SKM-1 treated with dmso at 0.1 percent for 144 hours (cell line): ENCODE measurements at regions not wholly inside any gene's neighbourhood (a gene's known extent, or its start where the extent isn't known, plus 50 kb on each side); places are given as distances from the start of the nearest gene placed in this dataset.
"Not testable (repeated sequence)": the region's sequence is repeated elsewhere in the genome, so short reads cannot be mapped to it uniquely, and the experiment has no call there.

Experiments
- DNase-seq: peaks from one replicate; lab custom pipeline; 2025; ENCODE audit not compliant: unreplicated experiment; lab: John Stamatoyannopoulos, UW

GRCh38 chr9:103237571-103238109 is 242.5 kb downstream of the CYLC2 start:
- not testable (repeated sequence) for DNase-seq

- no peak for DNase-seq
Measured at GRCh38 chr9:103242025-103242424, 246.9 kb downstream of the CYLC2 start.

DNA sequence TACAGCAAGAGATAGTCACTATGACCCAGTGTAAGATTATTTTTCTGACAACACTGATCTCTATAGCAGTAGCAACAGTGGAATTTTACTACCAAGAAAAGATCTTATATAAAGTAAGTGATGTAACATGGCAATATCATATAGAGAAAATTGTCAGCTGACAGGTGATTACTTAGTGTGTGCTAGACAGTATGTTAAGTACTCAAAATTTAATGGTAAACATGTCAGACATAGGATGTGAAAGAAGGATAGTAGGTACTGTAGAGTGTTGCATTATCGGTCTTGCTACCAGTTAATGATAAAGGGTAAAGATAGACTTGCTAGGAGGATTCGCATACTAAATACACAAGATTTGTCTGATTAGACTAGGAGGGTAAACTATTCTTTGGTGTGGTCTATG is 247.4 kb downstream of the CYLC2 start:
- DNase-seq = no peak

GRCh38 chr9:103243553-103243952 is 248.4 kb downstream of the CYLC2 start:
- no peak for DNase-seq

DNA sequence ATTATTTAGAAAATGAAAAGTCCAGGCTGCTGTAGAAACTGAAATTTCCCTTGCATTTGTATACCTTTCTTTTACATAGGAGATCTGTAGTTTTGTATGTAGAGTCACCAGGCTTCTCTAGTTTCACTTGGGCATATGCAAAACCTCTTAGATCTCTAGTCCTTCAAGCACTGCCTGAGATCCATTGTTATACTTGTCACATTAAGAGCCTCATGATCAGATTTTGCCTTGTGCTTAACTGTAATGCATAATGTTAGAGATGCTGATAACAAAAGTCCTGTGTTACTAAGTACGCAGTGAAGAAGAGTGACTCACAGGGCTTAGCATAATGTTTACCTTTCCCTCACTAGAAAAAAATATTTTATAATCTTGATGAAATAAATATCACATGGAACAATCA is 250.2 kb downstream of the CYLC2 start:
- no peak for DNase-seq

- DNase-seq = no peak
Measured at GRCh38 chr9:103261951-103262350, 266.8 kb downstream of the CYLC2 start.

DNA sequence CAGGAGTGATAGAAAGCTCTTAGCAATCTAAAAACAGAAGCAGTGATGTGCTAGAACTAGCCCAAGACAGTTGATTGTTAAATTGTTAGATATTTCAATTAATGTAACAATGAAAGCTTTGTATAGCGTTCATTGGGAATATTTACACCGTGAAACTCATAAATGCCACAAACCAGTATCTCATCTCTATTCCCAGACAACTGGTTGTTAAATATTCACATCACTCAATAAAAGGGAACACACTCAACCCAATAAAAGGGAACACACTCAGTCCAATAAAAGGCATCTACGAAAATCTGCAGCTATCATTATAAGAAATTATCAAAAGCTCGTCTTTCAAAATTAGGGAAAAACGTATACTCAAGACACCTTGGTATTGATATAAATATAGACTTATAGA is 270.9 kb downstream of the CYLC2 start:
- DNase-seq = no peak

- no peak for DNase-seq
Measured at GRCh38 chr9:103277240-103277639, 282.1 kb downstream of the CYLC2 start.

DNA sequence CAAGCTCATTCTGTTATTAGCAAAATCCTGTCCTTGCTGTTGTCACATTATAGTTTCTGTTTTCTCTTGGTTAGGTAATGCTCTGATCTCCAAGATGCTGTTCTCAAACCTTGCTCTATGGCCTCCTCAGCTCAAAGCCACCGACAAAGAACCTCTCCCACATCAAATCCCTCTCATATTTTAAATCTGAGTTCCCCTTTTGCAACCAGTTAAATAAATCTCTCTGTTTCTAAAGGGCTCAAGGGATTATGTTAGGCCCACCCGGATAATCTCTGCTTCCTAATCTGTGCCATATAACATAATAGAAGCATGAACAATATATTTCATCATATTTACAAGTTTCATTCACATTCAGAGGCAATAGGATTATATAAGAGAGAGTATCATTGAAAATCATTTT is 286.0 kb downstream of the CYLC2 start:
- no peak for DNase-seq

DNA sequence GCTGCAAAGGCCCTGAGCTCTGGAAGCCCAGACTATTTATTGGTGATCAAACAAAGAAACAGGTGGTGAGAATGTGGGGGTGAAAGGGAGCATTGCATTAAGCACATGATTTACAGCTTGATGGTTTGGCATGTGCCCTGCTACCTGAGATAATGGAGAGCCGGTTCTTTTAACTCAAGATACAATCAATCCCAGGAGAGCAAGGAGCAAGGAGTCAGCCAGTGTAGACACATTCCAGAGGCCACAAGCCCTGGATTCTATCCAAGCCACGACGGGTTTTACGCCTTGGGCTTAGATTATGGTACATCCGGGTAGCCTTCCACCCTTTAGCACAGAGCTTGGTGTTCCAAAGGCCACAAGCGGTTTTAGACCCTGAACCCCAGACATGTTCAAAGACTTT is 292.2 kb downstream of the CYLC2 start:
- no peak for DNase-seq

GRCh38 chr9:103296189-103296588 is 301.1 kb downstream of the CYLC2 start:
- no peak for DNase-seq

DNA sequence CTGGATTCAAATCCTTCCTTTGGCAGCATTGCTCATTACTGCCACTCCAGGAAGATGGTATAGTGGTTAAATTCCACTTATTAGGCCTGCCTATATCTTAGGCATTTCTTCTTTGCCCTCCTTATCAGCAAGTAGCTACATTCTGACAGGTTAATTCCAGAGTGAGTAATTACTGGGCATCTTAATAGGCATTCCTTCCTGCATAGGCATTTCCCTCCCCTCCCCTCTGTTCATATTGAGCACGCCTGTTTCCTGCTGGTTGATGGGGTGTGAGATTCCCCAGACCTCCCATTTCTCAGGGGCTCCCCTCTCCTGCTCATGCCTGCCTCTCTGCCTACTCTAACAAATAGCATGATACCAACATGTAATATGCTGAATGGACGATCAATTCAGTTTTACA is 305.9 kb downstream of the CYLC2 start:
- DNase-seq = no peak

GRCh38 chr9:103304797-103305196 is 309.7 kb downstream of the CYLC2 start:
- no peak for DNase-seq

DNA sequence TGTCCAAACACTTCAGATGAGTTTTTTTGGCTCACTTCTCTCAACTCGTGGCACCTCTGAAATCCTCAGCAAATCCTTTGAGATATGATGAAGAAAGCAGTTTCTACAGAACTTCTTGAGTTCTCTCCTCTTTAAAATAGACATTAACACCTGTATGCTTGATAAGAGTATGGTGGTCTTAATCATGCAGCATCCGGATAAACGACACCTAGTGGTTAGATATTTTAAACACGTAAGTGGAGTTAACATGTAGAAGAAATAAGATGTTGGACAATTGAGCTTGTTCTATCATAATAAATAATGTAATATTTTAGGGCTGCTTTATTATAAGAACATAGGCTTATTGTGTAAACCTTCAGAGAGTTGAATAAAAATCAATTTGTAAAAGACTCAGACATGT is 324.8 kb downstream of the CYLC2 start:
- DNase-seq = no peak

DNA sequence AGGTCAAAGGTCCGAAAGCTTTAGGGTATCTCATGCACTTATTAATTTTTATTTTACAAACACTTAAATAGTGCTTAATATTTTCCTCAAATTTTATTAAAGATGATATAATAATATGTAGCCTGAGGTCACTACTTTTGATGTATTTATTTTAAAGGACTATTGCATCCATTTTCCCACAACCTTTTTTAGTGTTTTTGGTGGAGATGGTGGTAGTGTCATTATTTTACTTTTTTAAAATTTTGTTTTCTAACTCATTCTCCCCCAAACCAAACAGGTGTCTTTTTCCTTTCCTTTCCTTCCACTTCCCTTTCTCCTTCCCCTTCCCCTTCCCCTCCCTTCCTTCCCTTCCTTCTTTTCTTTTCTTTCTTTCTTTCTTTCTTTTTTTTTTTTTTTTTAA is 328.6 kb downstream of the CYLC2 start:
- no peak for DNase-seq

- DNase-seq = no peak
Measured at GRCh38 chr9:103335461-103335860, 340.3 kb downstream of the CYLC2 start.

DNA sequence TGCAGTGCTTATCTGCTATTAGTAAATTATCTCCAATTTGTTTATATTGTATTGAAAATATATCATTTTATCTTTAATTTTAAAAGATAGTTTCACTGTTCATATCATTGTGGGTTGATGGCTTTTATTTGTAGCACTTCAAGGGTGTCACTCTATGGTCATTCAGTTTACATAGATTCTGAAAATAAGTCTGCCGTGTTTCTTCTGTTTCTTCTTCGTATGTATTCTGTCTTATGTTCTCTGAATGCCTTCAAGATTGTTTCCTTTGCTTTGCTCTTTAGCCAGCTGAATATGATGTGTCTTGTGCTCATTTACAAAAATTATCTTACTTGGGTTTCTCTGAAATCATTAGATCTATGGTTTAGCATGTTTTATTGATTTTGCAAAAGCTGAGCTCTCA is 359.9 kb downstream of the CYLC2 start:
- DNase-seq = no peak

DNA sequence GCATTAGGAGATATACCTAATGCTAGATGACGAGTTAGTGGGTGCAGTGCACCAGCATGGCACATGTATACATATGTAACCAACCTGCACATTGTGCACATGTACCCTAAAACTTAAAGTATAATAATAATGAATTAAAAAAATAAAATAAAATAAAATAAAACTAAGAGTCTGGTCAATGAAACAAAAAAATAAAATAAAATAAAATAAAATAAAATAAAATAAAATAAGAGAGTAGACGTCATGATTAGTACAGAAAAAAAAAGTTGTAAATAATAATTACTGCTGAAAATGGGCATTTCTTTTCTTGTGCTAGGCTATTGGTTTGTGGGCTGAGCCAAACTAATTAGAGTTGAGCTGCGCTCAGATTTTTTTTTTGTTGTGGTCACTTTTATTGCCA is 362.8 kb downstream of the CYLC2 start:
- not testable (repeated sequence) for DNase-seq

- DNase-seq = no peak
Measured at GRCh38 chr9:103361906-103362305, 366.8 kb downstream of the CYLC2 start.

GRCh38 chr9:103362986-103363385 is 367.9 kb downstream of the CYLC2 start:
- no peak for DNase-seq

GRCh38 chr9:103364753-103365152 is 369.6 kb downstream of the CYLC2 start:
- no peak for DNase-seq

DNA sequence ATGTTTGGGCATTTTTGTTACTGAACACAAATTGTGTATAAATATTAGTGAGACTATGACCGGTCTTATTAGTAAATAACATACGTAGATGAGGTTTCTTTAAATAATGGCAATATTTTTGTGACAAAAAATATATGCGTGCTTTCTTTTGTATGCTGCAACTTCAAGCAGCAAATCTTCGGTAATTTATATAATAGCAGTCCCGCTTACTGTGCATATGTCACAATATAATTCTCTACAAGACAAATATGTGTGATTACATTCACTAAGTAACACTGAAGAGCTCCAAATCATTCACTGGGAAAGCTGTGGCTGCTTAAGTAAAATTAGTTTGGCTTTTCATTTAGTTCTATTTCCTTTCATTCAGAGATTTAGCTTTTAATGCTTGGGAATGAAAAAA is 376.0 kb downstream of the CYLC2 start:
- DNase-seq = no peak

DNA sequence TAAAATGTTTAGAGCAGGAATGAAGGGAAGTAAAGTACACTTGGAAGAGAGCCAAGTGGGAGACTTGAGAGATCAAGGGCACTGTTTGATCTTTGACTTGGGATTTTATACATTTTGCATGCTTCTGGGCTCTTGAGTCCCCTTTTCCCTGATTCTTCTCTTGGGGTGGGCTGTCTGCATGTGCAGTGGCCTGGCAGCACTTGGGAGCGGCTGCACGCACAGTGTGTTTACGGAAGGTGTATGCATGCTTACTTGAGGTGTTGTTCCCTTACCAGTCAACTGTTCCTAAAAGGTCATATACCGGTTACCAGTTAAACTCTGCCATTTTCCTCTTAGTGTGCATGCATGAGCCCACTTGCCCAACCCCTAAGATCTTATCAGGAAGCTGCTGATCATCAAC is 377.7 kb downstream of the CYLC2 start:
- DNase-seq = no peak

DNA sequence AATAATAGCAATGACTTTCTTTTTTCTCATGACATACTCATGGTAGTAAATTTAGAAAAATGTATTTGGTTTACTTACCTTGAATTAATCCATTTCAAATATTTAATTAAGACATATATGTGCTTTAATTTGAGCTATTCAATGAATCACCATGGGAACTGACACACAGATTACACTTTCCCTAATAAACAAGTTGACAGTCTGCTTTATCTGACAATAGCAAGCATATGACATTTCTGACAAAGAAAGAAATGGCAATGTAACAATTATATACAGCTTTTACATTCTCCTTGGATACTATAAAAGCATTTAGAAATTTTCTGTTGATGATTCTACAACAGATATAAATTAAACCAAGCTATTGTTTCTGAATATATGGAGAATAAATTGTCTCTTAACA is 382.5 kb downstream of the CYLC2 start:
- DNase-seq = no peak
